ENCODE measurements at regions not wholly inside any gene's neighbourhood (a gene's known extent, or its start where the extent isn't known, plus 50 kb on each side); places are given as distances from the start of the nearest gene placed in this dataset.

- TF ChIP-seq CTCF (IDR thresholded peaks at IDR 0.05; ENCODE audit: low read depth, low read length) (no peak), EZH2phosphoT487 (IDR thresholded peaks at IDR 0.05; ENCODE audit: low read depth) (no peak)
These were observed 61.5 kb upstream of the PPM1B start for GRCh38 chr2:44107086-44107740.
